Activated CD4-positive, alpha-beta memory T cell treated with anti-CD3 and anti-CD28 coated beads, Interleukin-2, amount 10 ng/mL, durations not matched to agents 7 days and 5 days (primary cell): ENCODE measurements at regions not wholly inside any gene's neighbourhood (a gene's known extent, or its start where the extent isn't known, plus 50 kb on each side); places are given as distances from the start of the nearest gene placed in this dataset.
A peak's percentile ranks its signal among the peaks of the same experiment; 100 is the strongest.
"Not testable (repeated sequence)": the region's sequence is repeated elsewhere in the genome, so short reads cannot be mapped to it uniquely, and the experiment has no call there.

ENCODE experiments used
- CTCF ChIA-PET: fragments of 350-600 bp; sonication (Branson Sonifier 250); formaldehyde crosslinking; loops from one replicate; lab custom pipeline; 2021; ENCODE audit warnings: antibody characterized with exemption, inconsistent platforms; lab: Charles Lee
- POLR2A ChIA-PET: fragments of 350-600 bp; sonication (Branson Sonifier 250); formaldehyde crosslinking; loops from one replicate; lab custom pipeline; 2021; ENCODE audit warnings: antibody characterized with exemption; lab: Charles Lee
- DNase-seq: peaks from one replicate; pipeline ENCODE4 v3.0.0-alpha.2; 2020
- H3K27ac Mint-ChIP-seq: one replicate; pipeline ENCODE4 v1.8.0; 2021; ENCODE audit warnings: mild to moderate bottlenecking, mixed read lengths
- H3K27me3 Mint-ChIP-seq: one replicate; pipeline ENCODE4 v1.8.0; 2021; ENCODE audit warnings: mixed read lengths
- H3K36me3 Mint-ChIP-seq: one replicate; pipeline ENCODE4 v1.8.0; 2021; ENCODE audit warnings: low read depth, mixed read lengths
- H3K4me1 Mint-ChIP-seq: one replicate; pipeline ENCODE4 v1.8.0; 2021; ENCODE audit warnings: mixed read lengths
- H3K4me3 Mint-ChIP-seq: one replicate; pipeline ENCODE4 v1.8.0; 2021; ENCODE audit warnings: mild to moderate bottlenecking, mixed read lengths
- H3K9me3 Mint-ChIP-seq: one replicate; pipeline ENCODE4 v1.8.0; 2021; ENCODE audit warnings: mixed read lengths

GRCh38 chr21:9037588-9038544 lies 1483.5 kb upstream of the TPTE start:
- H3K36me3 Mint-ChIP-seq, POLR2A ChIA-PET, CTCF ChIA-PET, H3K4me3 Mint-ChIP-seq, H3K27ac Mint-ChIP-seq, H3K27me3 Mint-ChIP-seq, H3K4me1 Mint-ChIP-seq: not testable (repeated sequence)
- peak; percentile 10 for DNase-seq
- H3K9me3 Mint-ChIP-seq, result peaks cover 12% of the 10 kb centered on the region

DNA sequence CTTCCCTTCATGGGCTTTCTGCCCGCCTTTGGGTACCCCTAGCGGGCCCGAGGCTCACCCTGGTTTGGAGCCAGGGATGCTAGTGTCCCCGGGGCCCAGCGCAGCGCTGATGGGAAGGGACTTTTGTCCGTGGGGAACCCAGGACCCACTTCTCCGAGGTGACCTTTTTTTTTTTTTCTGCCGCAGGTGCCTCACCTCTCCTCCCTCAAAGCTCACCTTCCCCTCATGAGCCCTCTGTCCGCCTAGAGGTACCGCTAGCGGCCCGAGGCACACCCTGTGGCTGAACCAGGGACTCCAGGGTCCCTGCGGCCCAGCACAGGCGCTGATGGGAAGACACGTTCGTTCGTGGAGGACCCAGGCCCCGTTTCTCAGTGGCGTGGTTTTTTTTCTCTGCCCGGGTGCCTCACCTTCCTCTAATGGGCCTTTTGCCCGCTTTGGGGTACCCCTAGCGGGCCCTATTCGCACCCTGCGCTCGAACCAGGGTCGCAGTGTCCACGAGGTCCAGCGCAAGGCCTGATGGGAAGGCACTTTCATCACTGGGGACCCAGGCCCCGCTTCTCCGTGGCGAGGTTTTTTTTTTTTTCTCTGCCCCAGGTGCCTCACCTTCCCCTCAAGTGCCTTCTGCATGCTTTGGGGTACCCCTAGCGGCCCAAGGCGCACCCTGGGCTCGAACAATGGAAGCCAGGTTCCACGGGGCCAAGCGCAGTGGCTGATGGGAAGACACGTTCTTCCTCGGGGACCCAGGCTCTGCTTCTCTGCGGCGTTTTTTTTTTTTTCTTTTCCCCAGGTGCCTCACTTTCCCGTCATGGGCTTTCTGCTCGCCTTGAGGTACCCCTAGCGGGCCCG lies 1481.6 kb upstream of the TPTE start:
- H3K9me3 Mint-ChIP-seq, result peaks cover 12% of the 10 kb centered on the region
- H3K27ac Mint-ChIP-seq, CTCF ChIA-PET, H3K4me3 Mint-ChIP-seq, POLR2A ChIA-PET, H3K36me3 Mint-ChIP-seq, H3K27me3 Mint-ChIP-seq, H3K4me1 Mint-ChIP-seq, DNase-seq: not testable (repeated sequence)

- H3K27ac Mint-ChIP-seq, H3K4me3 Mint-ChIP-seq, DNase-seq, POLR2A ChIA-PET, H3K27me3 Mint-ChIP-seq, H3K4me1 Mint-ChIP-seq, CTCF ChIA-PET, H3K36me3 Mint-ChIP-seq: not testable (repeated sequence)
- H3K9me3 Mint-ChIP-seq, result peaks cover 12% of the 10 kb centered on the region
Measured at GRCh38 chr21:9040406-9040805, 1481.0 kb upstream of the TPTE start.

GRCh38 chr21:9041175-9041948 lies 1480.0 kb upstream of the TPTE start:
- H3K27ac Mint-ChIP-seq, DNase-seq, H3K27me3 Mint-ChIP-seq, CTCF ChIA-PET, POLR2A ChIA-PET, H3K36me3 Mint-ChIP-seq, H3K4me3 Mint-ChIP-seq, H3K4me1 Mint-ChIP-seq: not testable (repeated sequence)
- peaks cover 12% of the 10 kb centered on the region for H3K9me3 Mint-ChIP-seq

GRCh38 chr21:9043089-9043488 lies 1478.3 kb upstream of the TPTE start:
- CTCF ChIA-PET, H3K4me3 Mint-ChIP-seq, H3K27me3 Mint-ChIP-seq, DNase-seq, POLR2A ChIA-PET, H3K27ac Mint-ChIP-seq, H3K4me1 Mint-ChIP-seq, H3K36me3 Mint-ChIP-seq, H3K9me3 Mint-ChIP-seq: not testable (repeated sequence)

GRCh38 chr21:9046870-9047269 lies 1474.5 kb upstream of the TPTE start:
- H3K27me3 Mint-ChIP-seq, POLR2A ChIA-PET, H3K4me1 Mint-ChIP-seq, CTCF ChIA-PET, H3K9me3 Mint-ChIP-seq, H3K36me3 Mint-ChIP-seq, H3K27ac Mint-ChIP-seq, H3K4me3 Mint-ChIP-seq, DNase-seq: not testable (repeated sequence)

- H3K36me3 Mint-ChIP-seq, H3K4me1 Mint-ChIP-seq, POLR2A ChIA-PET, CTCF ChIA-PET, H3K27me3 Mint-ChIP-seq, H3K9me3 Mint-ChIP-seq, H3K4me3 Mint-ChIP-seq, H3K27ac Mint-ChIP-seq, DNase-seq: not testable (repeated sequence)
Measured at GRCh38 chr21:9067515-9067914, 1453.9 kb upstream of the TPTE start.

GRCh38 chr21:9068622-9069021 lies 1452.8 kb upstream of the TPTE start:
- POLR2A ChIA-PET, result not testable (repeated sequence)

GRCh38 chr21:9070703-9071102 lies 1450.7 kb upstream of the TPTE start:
- H3K36me3 Mint-ChIP-seq, H3K4me3 Mint-ChIP-seq, CTCF ChIA-PET, H3K27me3 Mint-ChIP-seq, POLR2A ChIA-PET, DNase-seq, H3K4me1 Mint-ChIP-seq, H3K27ac Mint-ChIP-seq, H3K9me3 Mint-ChIP-seq: not testable (repeated sequence)

More at GRCh38 chr21:9068622-9069021, 1452.8 kb upstream of the TPTE start:
- H3K27me3 Mint-ChIP-seq, CTCF ChIA-PET, H3K4me1 Mint-ChIP-seq, H3K4me3 Mint-ChIP-seq, DNase-seq, H3K36me3 Mint-ChIP-seq, H3K9me3 Mint-ChIP-seq, H3K27ac Mint-ChIP-seq: not testable (repeated sequence)

DNA sequence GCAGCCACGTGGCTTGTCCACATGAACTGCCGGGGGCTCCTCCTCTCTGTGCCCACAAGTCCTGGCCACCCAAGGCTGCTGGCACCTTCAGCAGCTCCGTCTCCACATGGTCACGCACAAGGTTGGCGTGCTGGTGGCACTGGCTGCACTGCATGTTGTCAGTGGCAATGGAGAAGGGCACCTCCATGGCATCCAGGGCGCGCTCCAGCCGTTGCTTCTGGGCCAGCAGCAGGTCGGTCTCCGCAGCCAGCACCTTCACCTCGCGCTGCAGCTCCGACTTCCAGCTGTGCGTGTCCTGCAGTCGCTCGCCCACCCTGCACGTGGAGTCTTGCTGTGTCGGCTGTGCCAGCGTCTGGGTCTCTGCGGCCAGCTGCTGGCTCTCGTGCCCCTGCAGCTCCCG lies 1448.4 kb upstream of the TPTE start:
- H3K36me3 Mint-ChIP-seq, H3K4me3 Mint-ChIP-seq, H3K4me1 Mint-ChIP-seq, DNase-seq, H3K27me3 Mint-ChIP-seq, POLR2A ChIA-PET, H3K27ac Mint-ChIP-seq, H3K9me3 Mint-ChIP-seq, CTCF ChIA-PET: not testable (repeated sequence)

DNA sequence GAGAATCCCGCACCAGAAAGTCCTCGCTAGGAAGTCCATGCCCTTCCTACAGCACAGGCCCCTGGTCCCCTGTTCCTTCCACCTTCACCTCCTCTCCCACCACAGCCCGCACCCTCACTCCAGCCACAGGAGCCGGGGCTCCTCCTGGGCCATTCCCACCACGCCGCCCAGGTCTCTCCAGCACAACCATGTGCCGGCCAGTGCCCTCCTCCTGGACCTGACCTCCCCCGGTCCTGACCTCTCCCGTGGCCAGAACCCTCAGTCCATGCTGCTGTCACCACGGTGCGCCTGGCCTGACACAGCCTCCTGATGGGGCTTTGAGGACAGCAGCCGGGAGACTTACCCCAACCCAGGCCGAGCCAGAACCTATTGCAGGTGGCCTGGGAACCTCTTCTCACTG lies 1446.6 kb upstream of the TPTE start:
- H3K27ac Mint-ChIP-seq, H3K9me3 Mint-ChIP-seq, CTCF ChIA-PET, H3K4me1 Mint-ChIP-seq, H3K27me3 Mint-ChIP-seq, POLR2A ChIA-PET, H3K4me3 Mint-ChIP-seq, DNase-seq, H3K36me3 Mint-ChIP-seq: not testable (repeated sequence)

DNA sequence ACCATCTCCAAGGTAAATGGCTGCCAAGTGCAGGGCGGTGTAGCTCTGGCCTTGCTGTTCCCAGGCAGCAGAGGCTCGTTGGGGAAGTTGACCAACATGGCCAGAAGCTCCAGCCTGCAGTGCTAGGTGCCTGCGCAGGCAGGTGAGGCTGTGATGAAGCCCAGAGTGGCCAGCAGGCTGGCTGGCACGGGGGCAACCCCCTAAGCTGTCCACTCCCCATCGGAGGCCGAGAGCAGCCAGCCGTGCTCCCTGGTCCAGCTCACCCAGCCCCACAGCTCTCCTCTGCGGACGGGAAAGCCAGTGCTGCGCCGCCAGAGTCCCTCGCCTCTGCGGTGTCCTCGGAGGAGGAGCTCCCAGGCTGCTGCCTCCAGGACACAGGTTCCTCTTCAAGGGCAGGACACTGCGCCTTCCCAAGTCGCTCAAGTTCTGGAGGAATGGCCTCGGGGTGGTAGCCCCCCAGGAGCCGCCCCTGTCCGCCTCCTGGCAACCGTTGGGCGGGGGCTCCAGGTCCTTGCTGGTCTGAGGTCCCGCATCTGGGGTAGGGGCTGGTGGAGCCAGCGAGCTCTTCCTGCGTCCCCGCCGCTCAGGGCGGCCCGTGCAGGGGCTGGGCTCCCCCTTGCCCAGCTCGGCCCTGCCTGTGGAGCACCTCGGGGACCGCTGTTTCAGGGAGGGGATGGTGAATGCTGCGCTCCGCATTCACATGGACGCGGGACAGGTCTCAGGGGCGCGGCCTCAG lies 1438.1 kb upstream of the TPTE start:
- H3K4me3 Mint-ChIP-seq, H3K27ac Mint-ChIP-seq, H3K27me3 Mint-ChIP-seq, H3K4me1 Mint-ChIP-seq, CTCF ChIA-PET, POLR2A ChIA-PET, H3K36me3 Mint-ChIP-seq, DNase-seq, H3K9me3 Mint-ChIP-seq: not testable (repeated sequence)
